DOHH2 (cell line): ENCODE measurements at regions not wholly inside any gene's neighbourhood (a gene's known extent, or its start where the extent isn't known, plus 50 kb on each side); places are given as distances from the start of the nearest gene placed in this dataset.

Experiments
- EZH2phosphoT487 ChIP-seq: fragments of 200-600 bp; sonication (generic); IDR thresholded peaks from 2 replicates; pipeline ENCODE4 v1.6.1; 2017; ENCODE audit warnings: borderline replicate concordance, mild to moderate bottlenecking, antibody characterized with exemption, low read length, moderate library complexity, mixed read lengths
- TF ChIP-seq, protein P1 (sequence below): fragments of 200-600 bp; sonication (generic); IDR thresholded peaks from one replicate; pipeline ENCODE4 v1.5.1; 2014; ENCODE audit warnings: antibody characterized with exemption, mild to moderate bottlenecking, low read depth, low read length; ENCODE audit not compliant: poor library complexity, severe bottlenecking

DNA sequence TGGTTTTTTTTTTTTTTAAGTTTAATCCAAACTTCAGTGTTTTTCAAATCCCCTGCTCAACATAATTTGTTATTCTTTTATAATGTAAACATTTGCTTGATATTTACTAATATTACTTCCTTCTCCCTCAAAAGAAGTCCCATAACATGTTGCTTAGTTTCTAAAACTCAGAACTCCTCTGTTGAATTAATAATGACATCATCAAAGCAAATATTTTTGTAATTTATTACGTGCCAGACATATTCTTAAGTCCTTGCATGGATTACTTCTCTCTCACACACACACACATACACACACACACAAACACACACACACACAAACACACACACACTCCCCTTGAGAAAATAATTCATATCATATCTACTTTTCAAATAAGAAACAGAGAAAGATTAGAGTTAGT is 1432.3 kb upstream of the SPRY2 start:
- TF ChIP-seq, protein P1, sequence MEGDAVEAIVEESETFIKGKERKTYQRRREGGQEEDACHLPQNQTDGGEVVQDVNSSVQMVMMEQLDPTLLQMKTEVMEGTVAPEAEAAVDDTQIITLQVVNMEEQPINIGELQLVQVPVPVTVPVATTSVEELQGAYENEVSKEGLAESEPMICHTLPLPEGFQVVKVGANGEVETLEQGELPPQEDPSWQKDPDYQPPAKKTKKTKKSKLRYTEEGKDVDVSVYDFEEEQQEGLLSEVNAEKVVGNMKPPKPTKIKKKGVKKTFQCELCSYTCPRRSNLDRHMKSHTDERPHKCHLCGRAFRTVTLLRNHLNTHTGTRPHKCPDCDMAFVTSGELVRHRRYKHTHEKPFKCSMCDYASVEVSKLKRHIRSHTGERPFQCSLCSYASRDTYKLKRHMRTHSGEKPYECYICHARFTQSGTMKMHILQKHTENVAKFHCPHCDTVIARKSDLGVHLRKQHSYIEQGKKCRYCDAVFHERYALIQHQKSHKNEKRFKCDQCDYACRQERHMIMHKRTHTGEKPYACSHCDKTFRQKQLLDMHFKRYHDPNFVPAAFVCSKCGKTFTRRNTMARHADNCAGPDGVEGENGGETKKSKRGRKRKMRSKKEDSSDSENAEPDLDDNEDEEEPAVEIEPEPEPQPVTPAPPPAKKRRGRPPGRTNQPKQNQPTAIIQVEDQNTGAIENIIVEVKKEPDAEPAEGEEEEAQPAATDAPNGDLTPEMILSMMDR, result no peak
- TF ChIP-seq EZH2phosphoT487, result no peak
